Putamen (tissue), 1 donor: ENCODE measurements at regions not wholly inside any gene's neighbourhood (a gene's known extent, or its start where the extent isn't known, plus 50 kb on each side); places are given as distances from the start of the nearest gene placed in this dataset.
"Not testable (repeated sequence)": the region's sequence is repeated elsewhere in the genome, so short reads cannot be mapped to it uniquely, and the experiment has no call there.

Experiments
- DNase-seq: peaks from one replicate; pipeline ENCODE4 v3.0.0-alpha.2; 2016; ENCODE audit warnings: low spot score

DNA sequence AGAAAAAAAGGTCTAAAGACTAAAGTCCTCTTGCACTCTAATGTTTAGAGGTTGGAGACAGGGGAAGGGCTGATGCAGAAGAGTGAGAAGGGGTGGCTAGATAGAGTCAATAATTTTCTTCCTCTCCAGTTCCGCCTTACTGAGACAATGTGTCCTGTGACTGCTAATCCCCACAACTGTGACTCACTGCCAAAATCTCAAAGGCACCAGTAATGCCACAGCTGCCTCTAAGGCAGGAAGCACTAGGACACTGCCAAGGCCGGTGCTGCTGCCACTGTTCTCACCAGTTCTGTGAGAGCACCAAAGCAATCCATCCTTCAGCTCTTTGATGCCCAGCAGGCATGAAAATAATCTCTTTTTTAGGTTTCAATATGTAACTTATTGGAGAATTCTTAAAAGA, 701.9 kb upstream of the MAP3K7 start:
- DNase-seq: no peak

DNA sequence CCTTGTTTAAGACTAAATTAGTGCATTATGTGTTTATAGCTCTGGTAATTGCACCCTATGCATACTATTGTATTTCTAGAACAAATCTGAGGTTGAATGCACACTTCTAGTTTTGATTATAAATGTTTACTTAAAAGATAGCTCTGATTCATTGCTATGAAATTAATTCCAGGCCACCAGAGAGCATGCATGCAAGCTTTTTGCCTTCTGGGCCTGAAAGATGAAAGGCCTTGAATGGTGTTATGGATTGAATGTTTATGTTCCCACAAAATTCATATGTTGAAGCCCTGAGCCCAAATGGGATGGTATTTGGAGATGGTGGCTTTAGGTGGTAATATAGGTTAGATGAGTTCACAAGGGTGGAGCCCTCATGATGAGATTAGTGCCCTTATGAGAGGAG, 695.0 kb upstream of the MAP3K7 start:
- no peak for DNase-seq

DNA sequence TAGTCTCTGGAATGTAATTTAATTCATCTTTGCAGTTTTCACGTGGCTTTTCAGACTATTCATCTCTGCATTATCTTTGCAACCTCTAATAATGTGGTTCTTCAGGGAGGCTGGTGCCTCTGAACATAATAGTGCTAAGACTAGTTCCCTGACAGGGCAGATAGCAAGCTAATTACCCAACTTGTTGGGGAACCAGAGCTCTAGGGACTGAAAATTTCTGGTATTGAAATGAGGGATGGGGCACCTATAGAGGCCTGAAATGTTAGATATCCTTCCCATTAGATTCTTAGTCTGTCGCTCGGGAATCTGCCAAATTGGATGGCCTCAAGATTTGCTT, 693.6 kb upstream of the MAP3K7 start:
- no peak for DNase-seq

DNA sequence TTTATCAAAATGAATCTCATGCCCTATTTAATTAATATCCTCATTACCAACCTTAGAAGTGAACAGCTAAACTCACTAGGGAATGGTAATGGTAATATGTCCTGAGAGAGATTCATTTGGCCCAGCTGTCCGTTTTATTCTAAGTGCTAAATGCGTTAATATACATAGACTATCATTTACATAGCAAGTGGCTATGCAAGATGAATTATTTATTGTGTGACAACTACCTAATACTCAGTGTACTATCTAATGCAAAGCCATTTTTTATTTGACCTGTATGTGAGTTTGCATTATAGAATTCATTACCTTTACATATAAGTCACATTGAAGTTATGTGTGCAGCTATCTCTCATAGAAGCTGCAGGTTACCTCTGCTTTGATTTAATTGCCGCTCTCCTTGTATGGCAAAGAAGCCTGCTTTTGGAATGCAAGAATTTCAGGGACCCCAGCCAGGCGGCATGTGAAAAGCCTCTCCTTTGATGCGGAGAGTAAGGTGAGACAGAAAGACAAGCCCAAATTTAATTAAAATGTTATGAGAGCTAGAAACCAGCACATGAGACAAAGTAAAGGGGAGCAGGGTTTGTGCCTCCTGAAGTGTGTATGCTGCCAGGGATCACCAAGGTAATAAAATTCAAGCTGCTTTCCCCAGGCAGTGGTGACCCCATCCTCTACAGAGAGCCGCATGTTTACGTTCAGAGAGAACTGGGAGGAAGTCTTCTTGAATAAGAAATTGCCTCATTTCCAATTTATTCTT, 693.0 kb upstream of the MAP3K7 start:
- DNase-seq: no peak

DNA sequence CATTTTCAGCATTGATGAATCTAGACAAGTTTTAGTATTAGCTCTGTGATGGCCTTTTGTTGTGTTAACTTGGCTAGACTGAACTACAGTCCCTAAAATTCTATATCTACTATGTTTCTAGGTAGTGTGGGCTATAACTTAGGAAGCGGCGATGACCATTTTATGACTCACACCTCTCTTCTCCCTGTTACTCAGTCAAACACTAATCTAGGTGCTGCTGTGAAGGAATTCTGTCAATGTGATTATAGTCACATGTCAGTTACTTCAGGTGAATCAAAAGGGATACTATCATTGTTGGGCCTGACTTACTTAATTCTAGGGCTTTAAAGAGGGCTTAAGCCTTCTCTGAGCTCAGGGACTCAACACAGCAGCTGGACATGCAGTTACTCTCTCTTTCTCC, 691.5 kb upstream of the MAP3K7 start:
- no peak for DNase-seq

DNA sequence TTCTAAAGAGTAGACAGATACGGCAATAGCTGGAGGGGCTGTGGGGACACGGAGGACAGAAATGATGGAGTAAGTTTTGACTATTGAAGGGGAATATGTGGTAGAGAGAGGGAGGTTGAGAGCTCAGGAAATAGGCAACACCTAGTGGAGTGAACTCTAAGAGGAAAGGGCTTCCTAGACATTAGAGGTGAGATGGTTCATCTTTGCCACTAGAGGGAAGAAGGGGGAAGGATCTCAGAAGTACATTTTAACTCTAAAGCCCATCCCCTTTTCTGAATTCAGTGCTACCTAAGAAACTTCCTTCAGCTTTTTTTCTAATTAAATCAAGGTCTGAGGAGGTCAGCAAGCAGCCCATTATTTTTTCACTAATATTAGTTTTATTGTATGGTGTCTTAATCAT, 689.4 kb upstream of the MAP3K7 start:
- no peak for DNase-seq

DNA sequence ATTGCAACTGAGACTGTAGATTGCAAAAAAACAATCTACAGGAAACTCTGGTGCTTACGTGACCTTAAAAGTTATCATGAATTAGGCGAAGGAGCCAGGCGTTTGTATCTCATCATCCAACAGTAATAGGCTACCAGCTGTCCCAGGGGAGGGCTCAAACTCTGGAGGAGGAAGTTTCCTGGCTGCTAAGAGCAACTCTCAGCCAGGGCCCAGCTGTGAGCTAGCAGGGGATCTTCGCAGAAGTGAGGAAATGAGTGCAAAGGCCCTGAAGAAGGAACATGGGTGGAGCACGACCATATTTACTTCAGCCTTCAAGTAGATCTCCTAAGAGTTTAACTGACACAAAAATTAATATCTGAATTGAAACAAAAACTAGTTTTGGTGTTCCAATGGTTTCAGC, 686.9 kb upstream of the MAP3K7 start:
- DNase-seq: no peak

DNA sequence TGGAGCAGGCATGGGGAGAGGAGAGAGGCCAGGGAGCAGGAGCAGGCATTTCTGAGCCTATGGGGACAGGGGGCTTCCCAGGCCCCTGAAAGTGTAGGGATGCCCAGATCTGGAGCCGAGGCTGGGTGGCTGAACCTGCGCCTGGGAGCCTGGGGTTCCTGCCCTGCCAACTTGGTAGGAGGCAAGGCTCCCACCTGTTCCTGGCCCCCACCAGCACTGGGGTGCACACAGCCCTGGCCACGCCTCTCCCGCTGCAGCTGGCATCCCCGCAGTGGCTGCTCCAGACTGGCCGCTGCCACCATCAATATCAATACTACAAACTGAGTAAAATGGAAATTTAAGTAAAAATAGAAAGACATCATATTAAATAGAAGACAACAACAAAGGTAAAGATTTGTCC, 684.9 kb upstream of the MAP3K7 start:
- no peak for DNase-seq

DNA sequence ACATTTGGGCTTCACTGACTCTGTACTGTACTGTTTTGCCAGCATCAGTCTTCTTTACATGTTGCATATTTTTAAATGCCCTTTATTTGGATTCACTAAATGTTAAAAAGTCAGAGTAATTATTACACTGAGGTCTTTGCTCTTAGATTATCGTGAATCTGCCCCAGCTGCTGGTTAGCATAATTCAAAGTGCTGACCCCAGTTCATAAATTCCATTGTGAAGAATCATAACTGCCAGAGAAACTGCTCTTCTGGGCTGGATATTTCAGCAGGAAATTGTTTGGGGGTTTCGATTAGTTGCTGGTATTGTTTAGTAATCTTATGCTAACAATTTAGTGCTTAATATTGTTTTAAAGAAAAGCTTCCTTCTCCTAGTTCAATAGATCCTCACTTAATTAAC, 682.1 kb upstream of the MAP3K7 start:
- DNase-seq: no peak

DNA sequence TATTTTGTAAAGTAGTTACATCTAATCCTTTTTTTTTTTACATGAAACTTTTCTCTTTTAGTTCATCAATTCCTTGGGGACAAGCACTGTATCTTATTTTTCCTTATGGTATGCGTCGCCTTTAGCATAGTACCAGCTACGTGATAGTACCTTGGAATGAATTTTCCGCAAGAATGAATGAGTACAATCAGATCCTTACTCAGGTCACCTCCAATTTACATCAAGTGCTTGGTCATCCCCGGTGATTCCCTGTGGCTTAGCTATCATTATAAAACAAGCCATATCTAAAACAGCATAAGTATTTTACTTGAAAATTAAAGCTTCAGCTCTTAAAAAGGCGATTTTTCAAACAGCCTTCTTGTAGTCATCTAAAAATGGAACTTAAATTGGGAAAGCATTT, 680.4 kb upstream of the MAP3K7 start:
- DNase-seq: no peak

DNA sequence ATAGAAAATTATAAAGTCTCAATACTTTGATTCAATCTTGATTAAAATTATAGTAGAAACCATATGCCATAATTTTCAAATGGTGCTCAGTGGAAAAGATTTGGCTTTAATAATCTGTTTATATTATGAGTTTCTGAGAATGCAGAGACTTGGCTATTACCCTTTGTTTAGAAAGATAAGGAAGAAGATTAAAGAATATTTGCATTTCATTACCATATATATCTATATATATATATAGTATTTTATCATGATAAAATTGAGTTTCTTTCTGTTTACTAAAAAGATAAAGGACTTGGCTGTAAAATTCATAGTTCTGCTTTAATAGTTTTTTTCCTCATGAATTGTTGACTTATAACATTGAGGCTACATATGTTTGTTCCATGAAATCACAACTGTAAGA, 679.3 kb upstream of the MAP3K7 start:
- DNase-seq: no peak

DNA sequence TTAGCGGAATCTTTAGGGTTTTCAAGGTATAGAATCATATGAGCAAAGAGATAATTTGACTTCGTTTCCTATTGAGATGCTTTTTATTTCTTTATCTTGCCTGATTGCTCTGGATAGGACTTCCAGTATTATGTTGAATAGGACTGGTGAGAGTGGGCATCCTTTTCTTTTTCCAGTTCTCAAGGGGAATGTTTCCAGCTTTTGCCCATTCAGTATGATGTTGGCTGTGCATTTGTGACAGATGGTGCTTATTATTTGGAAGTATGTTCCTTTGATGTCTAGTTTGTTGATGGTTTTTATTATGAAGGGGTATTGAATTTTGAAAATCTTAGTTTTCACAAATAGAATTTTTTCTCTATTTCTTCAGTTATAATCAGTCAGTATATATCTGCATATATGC, 656.6 kb upstream of the MAP3K7 start:
- DNase-seq: no peak

DNA sequence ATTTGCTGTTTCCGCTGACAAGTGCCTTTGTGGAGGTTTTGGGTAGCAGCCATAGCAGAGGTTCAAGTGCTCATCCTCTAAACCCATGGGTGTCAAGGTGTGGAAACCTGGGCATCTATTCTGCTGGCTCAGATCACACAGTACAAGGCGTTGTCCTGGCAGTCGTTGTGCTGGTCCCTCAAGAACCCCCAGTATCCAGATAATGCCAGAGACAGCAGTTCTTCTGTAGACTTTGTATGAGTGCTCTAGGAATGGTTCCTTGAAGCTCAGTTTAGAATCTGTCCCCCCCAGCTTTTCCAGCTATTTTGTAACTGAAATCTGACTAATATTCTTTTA, 655.7 kb upstream of the MAP3K7 start:
- no peak for DNase-seq

DNA sequence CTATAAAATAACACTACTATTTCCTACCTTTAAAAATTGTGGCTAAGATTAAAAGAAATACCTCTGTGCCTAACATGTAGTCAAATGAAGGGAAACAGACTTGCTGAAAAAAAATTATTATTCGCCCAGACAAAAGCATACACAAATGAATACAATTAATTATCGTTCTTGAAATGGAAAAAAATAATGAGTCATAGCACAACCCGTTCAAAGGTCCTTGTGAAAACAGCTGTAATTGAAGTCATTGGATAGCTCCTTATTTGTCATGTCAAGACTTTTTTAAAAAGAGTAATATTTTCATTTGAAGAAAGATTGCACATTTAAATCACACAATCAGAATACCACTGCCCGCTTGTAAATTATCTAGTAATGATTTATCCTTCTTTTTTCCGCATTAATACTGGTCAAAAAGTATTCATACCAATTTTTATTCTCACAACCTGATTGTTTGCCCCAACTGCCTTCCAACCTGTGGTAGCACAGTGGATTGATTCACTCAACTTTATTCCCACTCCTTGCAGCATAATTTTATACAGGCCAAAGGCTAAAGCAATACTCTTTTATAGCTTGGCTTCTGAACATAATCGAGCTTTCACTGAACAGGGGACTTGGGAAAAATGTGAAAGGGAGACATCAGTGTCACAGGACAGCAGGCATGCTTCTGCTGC, 655.2 kb upstream of the MAP3K7 start:
- no peak for DNase-seq

DNA sequence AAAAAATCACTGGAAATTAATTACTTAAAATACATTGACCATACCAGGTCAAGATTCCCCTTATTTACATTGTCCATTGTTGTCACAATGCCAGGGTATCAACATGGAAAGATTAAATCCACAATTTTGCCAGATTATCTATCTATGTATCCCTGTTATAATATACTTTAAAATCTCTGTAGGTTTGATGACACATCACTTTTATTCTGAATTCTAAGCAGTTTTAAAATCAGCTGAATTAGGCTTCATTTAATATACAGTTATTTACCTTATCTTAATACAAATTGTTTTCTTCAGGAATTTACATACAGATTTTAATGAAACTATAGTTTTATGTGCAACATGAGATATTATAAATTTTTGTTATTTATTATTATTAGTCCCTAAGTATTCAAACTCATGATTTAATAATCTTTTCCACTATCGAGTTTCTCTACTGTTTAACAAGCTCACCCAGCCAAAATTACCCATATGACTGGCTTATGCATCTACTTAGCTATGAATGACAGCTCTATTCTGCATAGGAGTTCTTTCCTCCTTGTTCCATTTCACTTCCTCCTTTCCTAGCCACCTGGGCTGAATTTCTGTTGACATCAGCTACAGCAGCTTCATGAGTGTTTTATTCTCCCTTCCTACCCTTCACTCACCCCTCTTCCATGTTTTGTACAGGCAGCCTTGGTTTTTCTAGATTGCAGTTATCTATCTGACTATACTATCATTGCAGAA, 654.2 kb upstream of the MAP3K7 start:
- no peak for DNase-seq

DNA sequence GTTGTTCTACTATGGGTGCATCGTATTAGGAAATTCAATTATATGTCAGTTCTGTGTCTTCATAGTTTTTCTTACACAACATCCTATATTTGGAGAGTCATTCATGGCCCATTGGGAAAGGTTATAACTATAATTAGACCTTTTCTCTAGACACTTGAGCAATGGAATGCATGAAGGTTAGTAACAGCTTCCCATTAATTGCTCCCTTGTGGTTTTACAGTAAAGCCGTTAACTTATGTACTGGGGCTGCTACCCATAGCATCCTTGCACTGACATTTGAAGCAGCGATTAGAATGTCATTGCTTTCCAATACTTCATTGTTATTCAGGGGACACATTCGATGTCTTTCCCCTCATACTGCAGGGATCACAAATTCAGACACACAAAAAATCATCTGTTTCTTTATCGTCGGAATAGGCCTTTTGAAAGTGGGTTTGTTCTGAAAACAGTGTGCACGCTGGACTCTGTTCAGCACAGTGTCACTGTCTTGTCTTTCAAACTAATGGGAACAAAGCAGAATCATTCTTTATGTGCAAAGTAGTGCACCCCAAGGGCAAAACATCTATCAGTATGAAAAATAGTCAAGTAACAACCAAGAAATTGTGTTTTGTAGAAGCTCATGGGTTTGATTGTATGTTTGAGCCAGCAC, 634.3 kb upstream of the MAP3K7 start:
- no peak for DNase-seq

DNA sequence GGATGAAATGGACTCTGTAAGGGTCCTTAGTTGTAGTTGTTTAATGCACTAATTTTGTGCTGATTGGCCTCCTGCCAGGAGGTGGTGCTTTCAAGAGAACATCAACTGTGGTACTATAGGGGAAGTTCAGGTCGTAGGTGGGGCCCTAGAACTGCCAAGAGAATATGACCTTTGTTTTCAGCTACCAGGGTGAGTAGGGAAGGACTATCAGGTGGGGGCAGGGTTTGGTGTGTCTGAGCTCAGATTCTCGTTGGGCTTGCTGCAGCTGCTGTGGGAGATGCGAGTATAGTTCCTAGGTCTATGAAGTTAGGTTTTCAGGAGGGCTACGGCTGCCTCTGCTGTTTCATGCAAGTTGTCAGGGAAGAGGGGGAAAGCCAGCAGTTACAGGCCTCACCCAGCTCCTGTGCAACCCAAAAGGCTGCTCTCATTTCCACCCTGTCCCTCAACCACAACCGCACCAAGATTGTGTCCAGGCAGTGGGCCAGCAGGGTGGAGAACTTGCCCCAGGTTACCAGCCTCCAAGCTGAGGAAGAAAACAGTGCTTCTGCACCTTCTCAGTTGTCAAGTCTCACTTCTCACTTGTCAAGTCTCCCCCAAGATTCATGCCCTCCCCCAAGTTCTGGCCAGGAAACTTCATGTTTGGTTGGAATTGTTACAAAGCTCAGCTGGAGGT, 626.5 kb upstream of the MAP3K7 start:
- no peak for DNase-seq

DNA sequence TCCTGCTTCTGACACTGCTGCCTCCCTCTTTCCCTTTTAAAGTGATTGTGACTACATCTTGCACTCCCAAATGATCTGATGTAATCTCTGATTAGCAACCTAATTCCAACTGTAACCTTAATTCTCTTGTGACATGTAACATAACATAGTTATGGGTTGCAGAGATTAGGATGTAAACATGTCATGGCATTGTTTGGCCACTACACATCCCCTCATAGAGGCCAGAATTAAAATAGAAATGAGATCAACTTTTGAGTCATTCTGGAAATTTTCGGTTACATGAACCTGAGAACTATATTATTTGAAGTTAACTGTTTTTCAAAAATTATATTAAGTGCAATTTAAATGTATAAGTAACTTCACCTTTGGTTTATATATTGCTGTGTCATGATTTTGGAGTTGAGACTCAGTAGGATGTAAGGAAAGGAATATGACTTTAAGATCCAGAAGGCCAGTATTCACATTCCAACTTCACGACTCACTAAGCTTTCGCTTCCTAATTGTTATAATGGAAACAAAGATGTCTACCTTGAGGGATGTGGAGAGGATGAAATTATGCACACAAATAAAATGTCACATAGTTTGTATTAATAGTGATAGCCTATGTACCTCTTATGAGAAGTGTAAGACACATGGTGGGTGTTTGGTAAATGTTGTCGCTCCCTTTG, 611.9 kb upstream of the MAP3K7 start:
- DNase-seq: no peak

DNA sequence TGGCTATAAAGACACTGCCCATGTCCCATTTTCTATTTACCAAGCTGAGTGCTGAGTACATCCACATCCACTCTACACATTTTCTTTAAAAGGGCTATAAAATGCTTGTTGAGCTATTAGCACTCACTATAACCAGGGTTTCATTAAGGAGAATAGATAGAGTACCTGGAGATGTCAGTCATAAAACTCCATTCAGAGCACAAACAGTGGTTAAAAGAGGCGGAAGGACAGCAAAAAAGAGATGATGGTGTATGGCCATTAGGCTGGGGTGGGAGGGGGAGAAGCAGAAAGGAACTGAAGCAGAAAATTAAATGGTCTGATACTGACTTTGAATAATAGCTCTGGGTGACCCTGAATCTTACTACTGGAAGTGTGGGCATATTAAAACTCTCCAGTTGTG, 609.9 kb upstream of the MAP3K7 start:
- DNase-seq: no peak

DNA sequence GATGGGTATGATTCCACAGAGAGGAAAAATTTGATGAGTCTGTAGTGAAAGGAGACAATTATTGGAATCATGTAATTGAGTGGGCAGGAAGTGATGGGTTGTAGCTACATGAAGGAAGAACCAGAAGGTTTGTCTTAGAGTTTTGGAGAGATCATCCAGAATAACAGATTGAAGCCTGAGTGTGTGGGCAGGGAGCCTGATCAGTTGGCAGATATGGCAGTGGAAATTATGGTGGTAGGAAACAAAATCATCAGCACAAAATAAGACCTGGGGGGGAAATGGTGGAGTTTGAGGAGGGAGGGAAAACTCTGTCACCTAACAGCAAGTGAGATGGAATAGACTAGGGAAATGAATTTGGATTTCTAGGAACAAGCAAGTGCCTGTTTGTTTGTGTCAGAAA, 606.6 kb upstream of the MAP3K7 start:
- DNase-seq: no peak

DNA sequence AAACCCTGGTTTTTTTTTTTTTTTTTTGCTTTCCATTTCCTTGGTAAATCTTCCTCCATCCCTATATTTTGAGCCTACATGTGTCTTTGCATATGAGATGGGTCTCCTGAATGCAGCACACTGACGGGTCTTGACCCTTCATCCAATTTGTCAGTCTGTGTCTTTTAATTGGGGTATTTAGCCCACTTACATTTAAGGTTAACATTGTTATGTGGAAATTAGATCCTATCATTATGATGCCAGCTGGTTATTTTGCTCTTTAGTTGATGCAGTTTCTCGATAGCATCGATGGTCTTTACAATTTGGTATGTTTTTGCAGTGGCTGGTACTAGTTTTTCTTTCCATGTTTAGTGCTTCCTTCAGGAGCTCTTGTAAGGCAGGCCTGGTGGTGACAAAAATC, 603.2 kb upstream of the MAP3K7 start:
- not testable (repeated sequence) for DNase-seq

DNA sequence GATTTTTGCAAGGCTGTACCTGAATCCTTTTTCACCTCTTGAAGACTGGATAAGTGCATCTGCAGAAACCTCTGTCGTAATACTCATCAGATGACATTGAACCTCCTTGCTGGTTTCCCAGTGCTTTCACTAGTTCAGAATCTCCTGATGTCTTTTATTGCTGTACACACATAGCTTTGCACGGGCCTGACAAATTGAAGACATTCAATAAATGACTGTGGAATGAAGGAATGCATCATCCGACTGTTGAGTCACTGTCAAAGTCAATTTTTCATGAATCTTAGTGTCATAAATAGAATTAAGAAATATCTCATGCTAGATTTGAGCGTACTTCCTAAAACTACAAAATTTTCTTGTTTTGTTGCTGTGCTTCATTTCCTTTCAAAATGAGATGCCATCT, 598.2 kb upstream of the MAP3K7 start:
- no peak for DNase-seq
